Heart right ventricle (tissue), 16 donors: ENCODE measurements at regions not wholly inside any gene's neighbourhood (a gene's known extent, or its start where the extent isn't known, plus 50 kb on each side); places are given as distances from the start of the nearest gene placed in this dataset.

ENCODE experiments used
- ATAC-seq, 8 donors: fragments of 200-7000 bp; cut with Tn5 transposase; one replicate each; pipeline ENCODE4 v1.9.1; 2020; ENCODE audit warnings: mild to moderate bottlenecking in 8 of 8, moderate library complexity in 8 of 8, moderate number of reproducible peaks in 1 of 8
- DNase-seq, 2 donors: peaks; one replicate each; pipeline ENCODE4 v3.0.0-alpha.2; 2020
- H3K27ac ChIP-seq, 10 donors: fragments of 200-600 bp; sonication (generic) in 2 of 10; one replicate each; pipeline versions ENCODE4 v1.5.0 to v1.8.0; 2020 to 2022; ENCODE audit warnings: mild to moderate bottlenecking in 3 of 10
- H3K27me3 ChIP-seq, 7 donors: fragments of 200-600 bp; one replicate each; pipeline ENCODE4 v1.8.0; 2021 to 2022; ENCODE audit warnings: mild to moderate bottlenecking in 2 of 7
- H3K36me3 ChIP-seq, 9 donors: fragments of 200-600 bp; sonication (generic) in 1 of 9; one replicate each; pipeline versions ENCODE4 v1.5.0 to v1.8.0; 2020 to 2022; ENCODE audit warnings: mild to moderate bottlenecking in 2 of 9
- H3K4me1 ChIP-seq, 9 donors: fragments of 200-600 bp; sonication (generic) in 1 of 9; one replicate each; pipeline versions ENCODE4 v1.5.0 to v1.8.0; 2020 to 2022; ENCODE audit warnings: mild to moderate bottlenecking in 4 of 9
- H3K4me3 ChIP-seq, 10 donors: fragments of 200-600 bp; sonication (generic) in 2 of 10; one replicate each; pipeline versions ENCODE4 v1.5.0 to v1.8.0; 2020 to 2022; ENCODE audit warnings: mild to moderate bottlenecking in 7 of 10, moderate library complexity in 2 of 10
- H3K9me3 ChIP-seq, 11 donors: fragments of 200-600 bp in 10 of 11; sonication (generic) in 2 of 11; one replicate each; pipeline versions ENCODE4 v1.5.0 to v1.8.0; 2013 to 2022; ENCODE audit warnings: mild to moderate bottlenecking in 2 of 11, control low read depth in 1 of 11, moderate library complexity in 1 of 11
- WGBS, 2 donors: extraction: QIAGEN DNeasy Blood & Tissue Kit; methylation state at CpG; one replicate each; pipeline ENCODE4 v1.1.7; 2013; ENCODE audit warnings: inconsistent platforms in 1 of 2; 5-methylcytosine and 5-hydroxymethylcytosine counted together
- intact Hi-C, 10 donors: fragments of 100-400 bp; cut with DNase I; formaldehyde crosslinking; loops; one replicate each; pipeline versions ENCODE4 v1.11.1 to v1.14.2; 2022
- TF ChIP-seq, protein P1 (sequence below), 9 donors: fragments of 200-600 bp; sonication (generic) in 2 of 9; IDR thresholded peaks; one replicate each; pipeline versions ENCODE4 v1.5.0 to v1.8.0; 2021 to 2022; ENCODE audit warnings: antibody characterized with exemption in 9 of 9, mild to moderate bottlenecking in 5 of 9, moderate library complexity in 1 of 9
- donor health status: Arrhythmogenic right ventricular cardiomyopathy.
- donor health status: ischemic (EF 13 %, LVEDD 7.1; RV severe dilation, severe dysfunction).
- donor health status: healthy with polysubstance abuse.
- donor health status: DM: no; HTN: yes; CAD: no.
- donor health status: DM: no; HTN: no; CAD: no.
- donor health status: ischemic (EF 25% LVEDD 6.9; RV normal size, moderate dysfunction).
- donor health status: ischemic (EF 25% LVEDD 5.7; RV mildly dilated, moderate dysfunction).
- donor health status: healthy.
- donor health status: DM: yes; HTN: yes; CAD: no.
- donor health status: Ischemic cardiomyopathy.
- donor health status: ischemic (EF 35%, LVEDD 5.7; RV mildly dilated, moderate dysfunction).
- donor health status: nonischemic (EF 11% LVEDD 7.7; RV severe dilation, severe dysfunction).
- donor health status: DM: yes; HTN: yes; CAD: no.
- donor health status: PGD.
- donor health status: ischemic (EF 29% LVEDD 5.4; RV normal size, mild dysfunction).
- donor health status: nonischemic (EF 23%, LVEDD 6.1; RV moderate dilation, normal function).

DNA sequence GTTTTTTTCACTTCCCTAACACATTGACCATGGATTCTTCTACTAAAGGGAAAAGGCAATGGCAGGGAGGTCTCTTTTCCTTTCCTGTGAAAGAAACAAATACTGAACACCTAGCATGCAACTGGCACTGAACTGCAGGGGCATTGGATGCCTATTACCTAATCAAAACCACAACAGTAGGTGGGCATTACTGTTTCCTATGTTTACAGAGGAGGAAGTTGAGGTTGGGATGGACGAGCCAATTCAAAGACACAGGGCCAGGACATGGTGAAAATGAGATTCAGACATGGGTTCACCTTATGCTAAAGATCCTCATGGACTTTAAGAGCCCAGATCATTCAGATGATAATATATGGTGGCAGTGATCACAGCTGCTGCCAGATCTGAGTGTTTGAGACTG lies 407.0 kb downstream of the MIAT start:
- TF ChIP-seq, protein P1, sequence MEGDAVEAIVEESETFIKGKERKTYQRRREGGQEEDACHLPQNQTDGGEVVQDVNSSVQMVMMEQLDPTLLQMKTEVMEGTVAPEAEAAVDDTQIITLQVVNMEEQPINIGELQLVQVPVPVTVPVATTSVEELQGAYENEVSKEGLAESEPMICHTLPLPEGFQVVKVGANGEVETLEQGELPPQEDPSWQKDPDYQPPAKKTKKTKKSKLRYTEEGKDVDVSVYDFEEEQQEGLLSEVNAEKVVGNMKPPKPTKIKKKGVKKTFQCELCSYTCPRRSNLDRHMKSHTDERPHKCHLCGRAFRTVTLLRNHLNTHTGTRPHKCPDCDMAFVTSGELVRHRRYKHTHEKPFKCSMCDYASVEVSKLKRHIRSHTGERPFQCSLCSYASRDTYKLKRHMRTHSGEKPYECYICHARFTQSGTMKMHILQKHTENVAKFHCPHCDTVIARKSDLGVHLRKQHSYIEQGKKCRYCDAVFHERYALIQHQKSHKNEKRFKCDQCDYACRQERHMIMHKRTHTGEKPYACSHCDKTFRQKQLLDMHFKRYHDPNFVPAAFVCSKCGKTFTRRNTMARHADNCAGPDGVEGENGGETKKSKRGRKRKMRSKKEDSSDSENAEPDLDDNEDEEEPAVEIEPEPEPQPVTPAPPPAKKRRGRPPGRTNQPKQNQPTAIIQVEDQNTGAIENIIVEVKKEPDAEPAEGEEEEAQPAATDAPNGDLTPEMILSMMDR (IDR thresholded peaks at IDR 0.05), result no peak
- 53 to 78% methylated on average over 1 of the region's 1 CpG for WGBS, 2 donors
- Histone ChIP-seq H3K4me1 (no peaks in the 10 kb centered on the region), H3K36me3 (no peaks in the 10 kb centered on the region), H3K27ac (no peak overlapping the region), H3K27me3 (peaks cover 0 to 63% (median 34%) of the 10 kb centered on the region in 7 donors), H3K4me3 (no peak overlapping the region), H3K9me3 (no peaks in the 10 kb centered on the region)
- no peak for DNase-seq
- intact Hi-C loops, result loop anchor here in 1 of 10 donors (5.0 kb wide), 1 partner anchor 418 kb away; no protein-coding TSS in a partner anchor
- ATAC-seq, result no peak

DNA sequence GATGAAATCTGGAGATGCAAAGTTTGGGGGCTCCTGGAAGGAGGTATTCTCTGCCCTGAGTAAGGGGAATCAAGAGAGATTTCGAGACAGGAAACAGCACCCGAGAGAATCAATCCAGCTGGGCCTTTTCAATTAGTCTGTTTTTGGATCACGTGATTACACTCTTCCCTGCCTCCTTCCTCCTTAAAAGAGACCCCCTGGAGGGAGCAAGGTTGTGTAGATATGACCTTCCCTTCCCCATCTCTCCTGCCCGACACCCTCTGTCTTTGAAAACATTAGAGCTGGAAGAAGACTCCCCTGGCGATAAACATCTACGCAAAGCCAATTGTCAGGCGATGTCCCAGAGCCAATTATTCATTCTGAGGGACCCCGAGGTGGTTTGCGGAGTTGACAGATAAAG lies 407.9 kb downstream of the MIAT start:
- Histone ChIP-seq H3K36me3 (no peaks in the 10 kb centered on the region), H3K4me1 (no peaks in the 10 kb centered on the region), H3K9me3 (no peaks in the 10 kb centered on the region), H3K27ac (no peak overlapping the region), H3K27me3 (peaks cover 0 to 66% (median 40%) of the 10 kb centered on the region in 7 donors), H3K4me3 (no peak overlapping the region)
- ATAC-seq (no peak), DNase-seq (no peak)
- TF ChIP-seq, protein P1 (IDR thresholded peaks at IDR 0.05), result no peak
- 24 to 30% methylated on average over 9 of the region's 9 CpGs for WGBS, 2 donors
- intact Hi-C loops, result no loop called here

DNA sequence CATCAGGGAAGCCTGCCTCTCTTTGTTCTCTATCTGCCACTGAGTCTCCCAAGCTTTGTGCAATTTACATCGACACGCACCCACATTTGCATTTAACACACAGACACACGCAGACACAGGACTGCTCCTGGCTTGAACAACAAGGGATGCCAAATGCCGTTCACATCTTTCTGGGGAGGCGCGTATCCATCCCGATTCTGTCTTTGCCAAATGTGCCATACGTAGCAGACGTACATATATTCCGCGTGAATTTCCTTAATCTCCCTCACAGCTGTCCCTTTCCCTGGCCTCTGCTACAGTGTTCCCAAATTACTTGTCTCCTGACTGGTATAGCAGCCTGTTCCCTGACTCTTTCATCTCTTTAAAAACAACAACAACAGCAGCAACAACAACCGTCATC lies 409.5 kb downstream of the MIAT start:
- 68 to 80% methylated on average over 12 of the region's 12 CpGs for WGBS, 2 donors
- DNase-seq, result no peak
- no peak overlapping the region for H3K4me3 ChIP-seq
- H3K4me1 ChIP-seq, result no peaks in the 10 kb centered on the region
- intact Hi-C loops, result no loop called here
- no peak overlapping the region for H3K27ac ChIP-seq
- no peak for ATAC-seq
- H3K9me3 ChIP-seq, result no peaks in the 10 kb centered on the region
- peaks cover 0 to 68% (median 47%) of the 10 kb centered on the region in 7 donors for H3K27me3 ChIP-seq
- TF ChIP-seq, protein P1 (IDR thresholded peaks at IDR 0.05), result no peak
- H3K36me3 ChIP-seq, result no peaks in the 10 kb centered on the region

DNA sequence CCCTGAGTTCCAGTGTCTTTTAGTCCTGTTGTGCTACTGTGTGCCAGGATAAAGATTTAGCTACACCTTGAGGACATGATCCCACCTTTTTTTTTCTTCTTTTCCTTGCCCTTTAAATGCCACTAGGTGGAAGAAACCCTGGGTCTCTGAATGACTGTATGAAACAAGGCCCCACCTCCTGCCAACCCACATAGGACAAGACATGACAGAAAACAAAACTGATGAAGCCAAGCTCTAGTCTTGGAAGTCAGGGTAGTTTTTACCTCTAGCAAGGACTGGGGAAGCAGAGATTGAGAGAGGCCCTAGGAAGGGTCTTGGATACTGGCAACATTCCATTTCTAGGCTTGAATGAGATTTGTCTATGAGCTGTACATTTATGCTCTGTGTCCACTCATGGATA lies 410.7 kb downstream of the MIAT start:
- Histone ChIP-seq H3K4me1 (no peaks in the 10 kb centered on the region), H3K4me3 (no peak overlapping the region), H3K27ac (no peak overlapping the region), H3K27me3 (peaks cover 0 to 65% (median 53%) of the 10 kb centered on the region in 7 donors), H3K36me3 (no peaks in the 10 kb centered on the region), H3K9me3 (no peaks in the 10 kb centered on the region)
- intact Hi-C loops, result no loop called here
- DNase-seq (no peak), ATAC-seq (no peak)
- TF ChIP-seq, protein P1 (IDR thresholded peaks at IDR 0.05), result no peak
